ENCODE measurements at regions not wholly inside any gene's neighbourhood (a gene's known extent, or its start where the extent isn't known, plus 50 kb on each side); places are given as distances from the start of the nearest gene placed in this dataset.

GRCh38 chr4:106527316-106527715, 158.7 kb upstream of the GIMD1 start:
- TF ChIP-seq CTCF (IDR thresholded peaks at IDR 0.05) (no peak), EZH2 (IDR thresholded peaks at IDR 0.05) (no peak)

Data from neural progenitor cell (in vitro differentiated cells).